IMR-90 (cell line): ENCODE measurements at regions not wholly inside any gene's neighbourhood (a gene's known extent, or its start where the extent isn't known, plus 50 kb on each side); places are given as distances from the start of the nearest gene placed in this dataset.

ENCODE experiments used
- ATAC-seq: fragments of 200-7000 bp; cut with Tn5 transposase; 2 replicates; pipeline ENCODE4 v1.9.1; 2020; ENCODE audit warnings: low read depth, mild to moderate bottlenecking, moderate library complexity
- BruUV-seq: library from RNA; stranded (reverse); fragments of 400-500 nt; replicated peaks from 2 replicates; lab custom pipeline; 2021; lab: Mats Ljungman, UMichigan
- CTCF ChIA-PET: fragments of 300-600 bp; formaldehyde crosslinking; extraction: SDS; loops from one replicate; lab custom pipeline; 2021; ENCODE audit warnings: antibody characterized with exemption; lab: Yijun Ruan, JAX
- POLR2A ChIA-PET: fragments of 300-600 bp; sonication (Branson Sonifier 250); formaldehyde crosslinking; loops from one replicate; lab custom pipeline; 2022; ENCODE audit warnings: antibody characterized with exemption; ENCODE audit not compliant: unreplicated experiment; lab: Charles Lee
- DNase-seq: peaks from one replicate; pipeline ENCODE4 v3.0.0; 2013
- H2AFZ ChIP-seq: replicated peaks from 2 replicates; pipeline ENCODE3; 2013; ENCODE audit warnings: low read length, mild to moderate bottlenecking; ENCODE audit not compliant: poor library complexity
- H2AK5ac ChIP-seq: 2 replicates; pipeline ENCODE4 v1.6.1; 2013; ENCODE audit warnings: low read depth, low read length, inconsistent platforms
- H2AK9ac ChIP-seq: replicated peaks from 2 replicates; pipeline ENCODE3; 2013; ENCODE audit warnings: mild to moderate bottlenecking, low read depth, low read length, moderate library complexity; ENCODE audit not compliant: poor library complexity
- H2BK120ac ChIP-seq: 2 replicates; pipeline ENCODE4 v1.6.1; 2013; ENCODE audit warnings: low read depth, low read length, inconsistent platforms
- H2BK15ac ChIP-seq: 3 replicates; pipeline ENCODE4 v1.6.1; 2013; ENCODE audit warnings: low read depth, low read length, inconsistent platforms
- H2BK20ac ChIP-seq: 2 replicates; pipeline ENCODE4 v1.6.1; 2013; ENCODE audit warnings: low read depth, mild to moderate bottlenecking, inconsistent platforms, low read length, moderate library complexity
- H2BK5ac ChIP-seq: 2 replicates; pipeline ENCODE4 v1.6.1; 2013; ENCODE audit warnings: mild to moderate bottlenecking, low read depth, low read length, inconsistent platforms; ENCODE audit not compliant: poor library complexity, severe bottlenecking
- H3K14ac ChIP-seq: replicated peaks from 2 replicates; pipeline ENCODE4 v1.6.1; 2013; ENCODE audit warnings: low read depth, low read length, inconsistent platforms
- H3K18ac ChIP-seq: 2 replicates; pipeline ENCODE4 v1.6.1; 2013; ENCODE audit warnings: low read depth, low read length, control low read depth
- H3K23ac ChIP-seq: 2 replicates; pipeline ENCODE4 v1.6.1; 2013; ENCODE audit warnings: low read depth, low read length, inconsistent platforms
- H3K27ac ChIP-seq: 2 replicates; pipeline ENCODE4 v1.5.1; 2013; ENCODE audit warnings: mild to moderate bottlenecking, control low read depth, low read length; ENCODE audit not compliant: insufficient read depth
- H3K27me3 ChIP-seq: 2 replicates; pipeline ENCODE4 v1.6.1; 2013; ENCODE audit warnings: low read length; ENCODE audit not compliant: control insufficient read depth, insufficient read depth
- H3K36me3 ChIP-seq: 2 replicates; pipeline ENCODE4 v1.6.1; 2013; ENCODE audit warnings: low read length, mixed read lengths; ENCODE audit not compliant: control insufficient read depth, insufficient read depth
- H3K4ac ChIP-seq: 2 replicates; pipeline ENCODE4 v1.6.1; 2013; ENCODE audit warnings: low read depth, low read length, inconsistent platforms
- H3K4me1 ChIP-seq: 2 replicates; pipeline ENCODE4 v1.6.1; 2013; ENCODE audit warnings: low read length, mixed read lengths; ENCODE audit not compliant: control insufficient read depth, insufficient read depth
- H3K4me2 ChIP-seq: 2 replicates; pipeline ENCODE4 v1.6.1; 2013; ENCODE audit warnings: low read depth, mild to moderate bottlenecking, control low read depth, low read length, moderate library complexity
- H3K4me3 ChIP-seq: 2 replicates; pipeline ENCODE4 v1.5.1; 2013; ENCODE audit warnings: low read depth, mild to moderate bottlenecking, control low read depth, low read length, moderate library complexity; ENCODE audit not compliant: insufficient read depth
- H3K56ac ChIP-seq: 2 replicates; pipeline ENCODE4 v1.6.1; 2013; ENCODE audit warnings: low read length, inconsistent platforms; ENCODE audit not compliant: insufficient read depth; ENCODE audit errors: extremely low read depth
- H3K79me1 ChIP-seq, 2 experiments: 2 replicates each; pipeline ENCODE4 v1.6.1; 2013; ENCODE audit warnings: low read length in 2 of 2, inconsistent platforms in 1 of 2, low read depth in 1 of 2
- H3K9ac ChIP-seq: 2 replicates; pipeline ENCODE4 v1.6.1; 2013; ENCODE audit warnings: low read depth, low read length, control low read depth
- H3K9me1 ChIP-seq: 2 replicates; pipeline ENCODE4 v1.6.1; 2013; ENCODE audit warnings: low read length, inconsistent platforms; ENCODE audit not compliant: insufficient read depth
- H3K9me3 ChIP-seq: 2 replicates; pipeline ENCODE4 v1.6.1; 2013; ENCODE audit warnings: low read length; ENCODE audit not compliant: control insufficient read depth, insufficient read depth
- H4K20me1 ChIP-seq: 2 replicates; pipeline ENCODE4 v1.6.1; 2013; ENCODE audit warnings: low read length, inconsistent platforms; ENCODE audit not compliant: insufficient read depth
- H4K5ac ChIP-seq: 2 replicates; pipeline ENCODE4 v1.6.1; 2013; ENCODE audit warnings: mild to moderate bottlenecking, low read depth, low read length, control low read depth
- H4K8ac ChIP-seq, 2 experiments: 2 replicates each; pipeline ENCODE4 v1.6.1; 2013; ENCODE audit warnings: low read depth in 2 of 2, low read length in 2 of 2, control low read depth in 1 of 2, inconsistent platforms in 1 of 2
- H4K91ac ChIP-seq: 2 replicates; pipeline ENCODE4 v1.6.1; 2013; ENCODE audit warnings: low read depth, low read length, inconsistent platforms; ENCODE audit not compliant: insufficient read depth
- CEBPB ChIP-seq: IDR thresholded peaks from 2 replicates; pipeline ENCODE4 v1.6.1; 2012; ENCODE audit warnings: low read depth, low read length, improper control_type of control experiment
- CHD1 ChIP-seq: IDR thresholded peaks from 2 replicates; pipeline ENCODE4 v1.6.1; 2012; ENCODE audit warnings: low read depth, low read length, improper control_type of control experiment
- MAZ ChIP-seq: IDR thresholded peaks from 2 replicates; pipeline ENCODE4 v1.6.1; 2012; ENCODE audit warnings: low read depth, mild to moderate bottlenecking, low read length, improper control_type of control experiment, moderate library complexity, borderline replicate concordance
- NFE2L2 ChIP-seq: fragments of 150-350 bp; IDR thresholded peaks from 2 replicates; pipeline ENCODE4 v1.6.1; 2016; ENCODE audit warnings: low read depth, mild to moderate bottlenecking, low read length
- POLR2A ChIP-seq: IDR thresholded peaks from 2 replicates; pipeline ENCODE4 v1.6.1; 2012; ENCODE audit warnings: mild to moderate bottlenecking, low read depth, low read length
- RAD21 ChIP-seq: IDR thresholded peaks from 2 replicates; pipeline ENCODE4 v1.6.1; 2012; ENCODE audit warnings: low read length, improper control_type of control experiment
- RCOR1 ChIP-seq: IDR thresholded peaks from 2 replicates; pipeline ENCODE4 v1.6.1; 2012; ENCODE audit warnings: mild to moderate bottlenecking, low read length, improper control_type of control experiment; ENCODE audit not compliant: insufficient replicate concordance
- USF2 ChIP-seq: fragments of 150-350 bp; IDR thresholded peaks from 2 replicates; pipeline ENCODE4 v1.6.1; 2017; ENCODE audit warnings: mild to moderate bottlenecking, antibody characterized with exemption, low read length, low read depth
- WGBS, 2 experiments: methylation state at CpG; one replicate each; pipeline versions ENCODE4 v1.1.5 to v1.1.7; 2013; ENCODE audit warnings: missing lambda C conversion rate in 2 of 2; ENCODE audit not compliant: insufficient read length in 1 of 2; ENCODE audit errors: extremely low coverage in 2 of 2; 5-methylcytosine and 5-hydroxymethylcytosine counted together
- dilution Hi-C: fragments of 300-500 bp; cut with HindIII; formaldehyde crosslinking; loops from one replicate; pipeline ENCODE4 v1.14.3; 2018; ENCODE audit warnings: low sequenced_read_pairs; ENCODE audit not compliant: unreplicated experiment
- in situ Hi-C: fragments of 300-500 bp; cut with MboI; formaldehyde crosslinking; loops from 3 replicates; pipeline ENCODE4 v1.14.3; 2019; ENCODE audit warnings: low sequenced_read_pairs, inconsistent platforms, mixed read lengths
- intact Hi-C: fragments of 100-400 bp; cut with micrococcal nuclease; formaldehyde crosslinking; loops from 2 replicates; pipeline ENCODE4 v1.10.0; 2022
- TF ChIP-seq, protein P1 (sequence below): fragments of 150-350 bp; IDR thresholded peaks from 2 replicates; pipeline ENCODE4 v1.6.1; 2016; ENCODE audit warnings: low read depth, mild to moderate bottlenecking, low read length, moderate library complexity, borderline replicate concordance

DNA sequence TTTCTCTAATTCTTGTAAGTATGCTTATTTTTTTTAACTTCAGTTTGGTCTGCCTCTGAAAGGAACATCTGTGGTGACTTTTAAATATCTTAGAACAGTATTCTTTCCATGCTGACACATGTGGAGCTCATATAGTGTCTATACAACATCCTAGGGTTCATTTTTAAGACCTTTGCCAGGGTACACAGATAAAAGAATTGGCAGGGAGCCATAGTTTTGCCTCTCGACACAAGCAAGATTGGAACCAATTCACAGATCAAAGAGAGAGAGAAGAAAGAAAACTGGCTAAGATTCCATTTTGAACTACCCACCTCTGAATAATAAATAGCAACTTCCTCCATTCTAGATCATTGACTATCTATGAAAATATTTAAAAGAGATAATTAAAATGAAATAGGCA, 142.7 kb upstream of the ST6GAL2 start:
- Histone ChIP-seq H2AK9ac (no peak overlapping the region), H2BK20ac (no peak overlapping the region), H3K4me1 (no peaks in the 10 kb centered on the region), H4K91ac (no peak overlapping the region), H3K27ac (no peak overlapping the region), H4K20me1 (no peaks in the 10 kb centered on the region), H3K14ac (no peak overlapping the region), H3K79me1 (no peaks in the 10 kb centered on the region), H3K18ac (no peak overlapping the region), H2BK15ac (no peak overlapping the region), H3K9ac (no peak overlapping the region), H3K4me3 (no peak overlapping the region), H3K27me3 (no peaks in the 10 kb centered on the region), H2BK5ac (no peak overlapping the region), H3K36me3 (no peaks in the 10 kb centered on the region), H2AK5ac (no peak overlapping the region), H2AFZ (no peak overlapping the region), H3K23ac (no peak overlapping the region), H3K4ac (no peak overlapping the region), H4K8ac (no peak overlapping the region), H4K5ac (no peak overlapping the region), H3K9me1 (no peaks in the 10 kb centered on the region), H2BK120ac (no peak overlapping the region), H3K56ac (no peak overlapping the region), H3K4me2 (no peak overlapping the region), H3K9me3 (peaks cover 5% of the 10 kb centered on the region)
- intact Hi-C loops = no loop called here
- no CpG with 5 or more reads among the region's 1 CpG for WGBS, 2 experiments
- TF ChIP-seq USF2 = no peak
- TF ChIP-seq MAZ = no peak
- no peak for TF ChIP-seq NFE2L2
- TF ChIP-seq POLR2A = no peak
- no peak for TF ChIP-seq CHD1
- no peak for TF ChIP-seq CEBPB
- TF ChIP-seq, protein P1, sequence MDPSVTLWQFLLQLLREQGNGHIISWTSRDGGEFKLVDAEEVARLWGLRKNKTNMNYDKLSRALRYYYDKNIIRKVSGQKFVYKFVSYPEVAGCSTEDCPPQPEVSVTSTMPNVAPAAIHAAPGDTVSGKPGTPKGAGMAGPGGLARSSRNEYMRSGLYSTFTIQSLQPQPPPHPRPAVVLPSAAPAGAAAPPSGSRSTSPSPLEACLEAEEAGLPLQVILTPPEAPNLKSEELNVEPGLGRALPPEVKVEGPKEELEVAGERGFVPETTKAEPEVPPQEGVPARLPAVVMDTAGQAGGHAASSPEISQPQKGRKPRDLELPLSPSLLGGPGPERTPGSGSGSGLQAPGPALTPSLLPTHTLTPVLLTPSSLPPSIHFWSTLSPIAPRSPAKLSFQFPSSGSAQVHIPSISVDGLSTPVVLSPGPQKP = no peak
- TF ChIP-seq RAD21 = no peak
- TF ChIP-seq RCOR1 = no peak
- no peak for ATAC-seq
- ChIA-PET POLR2A (no interaction called here), CTCF (no interaction called here)
- BruUV-seq = no TSS peak
- in situ Hi-C loops = no loop called here
- no peak for DNase-seq
- dilution Hi-C loops = no loop called here
